Neutrophil (primary cell): ENCODE measurements at regions not wholly inside any gene's neighbourhood (a gene's known extent, or its start where the extent isn't known, plus 50 kb on each side); places are given as distances from the start of the nearest gene placed in this dataset.

Source experiments
- H3K27ac ChIP-seq: fragments of 200-600 bp; sonication (generic); 2 replicates; pipeline ENCODE4 v1.5.1; 2016; ENCODE audit warnings: mild to moderate bottlenecking, moderate library complexity
- H3K27me3 ChIP-seq: fragments of 200-600 bp; sonication (generic); 2 replicates; pipeline ENCODE4 v1.6.0; 2016; ENCODE audit warnings: mild to moderate bottlenecking
- H3K36me3 ChIP-seq: fragments of 200-600 bp; sonication (generic); 2 replicates; pipeline ENCODE4 v1.5.1; 2017
- H3K4me1 ChIP-seq, 2 experiments: fragments of 200-600 bp in 1 of 2; sonication (generic) in 1 of 2; 1 replicate in 1 of 2; 2 replicates in 1 of 2; pipeline versions ENCODE4 v1.5.1 to v1.6.1; 2013 to 2016; ENCODE audit warnings: low read depth in 1 of 2, low read length in 1 of 2, mild to moderate bottlenecking in 1 of 2, moderate library complexity in 1 of 2; ENCODE audit not compliant: control insufficient read depth in 1 of 2, insufficient read depth in 1 of 2
- H3K4me3 ChIP-seq, 2 experiments: fragments of 200-600 bp in 1 of 2; sonication (generic) in 1 of 2; 1 replicate in 1 of 2; 2 replicates in 1 of 2; pipeline ENCODE4 v1.5.1; 2013 to 2016; ENCODE audit warnings: low read depth in 1 of 2, low read length in 1 of 2, mild to moderate bottlenecking in 1 of 2, moderate library complexity in 1 of 2
- H3K9me3 ChIP-seq: fragments of 200-600 bp; sonication (generic); 2 replicates; pipeline ENCODE4 v1.5.1; 2016
- CTCF ChIP-seq: fragments of 200-600 bp; sonication (generic); IDR thresholded peaks from 2 replicates; pipeline ENCODE4 v1.5.1; 2016; ENCODE audit warnings: antibody characterized with exemption

GRCh38 chr3:34758630-34759261 is 880.6 kb upstream of the ARPP21 start:
- no peak for TF ChIP-seq CTCF
- Histone ChIP-seq H3K4me3 (no peak overlapping the region), H3K27me3 (no peaks in the 10 kb centered on the region), H3K36me3 (no peaks in the 10 kb centered on the region), H3K4me1 (no peaks in the 10 kb centered on the region), H3K9me3 (no peaks in the 10 kb centered on the region), H3K27ac (no peak overlapping the region)

GRCh38 chr3:34777386-34777785 is 861.9 kb upstream of the ARPP21 start:
- Histone ChIP-seq H3K9me3 (no peaks in the 10 kb centered on the region), H3K27me3 (no peaks in the 10 kb centered on the region), H3K4me1 (no peaks in the 10 kb centered on the region), H3K27ac (no peak overlapping the region), H3K4me3 (no peak overlapping the region), H3K36me3 (no peaks in the 10 kb centered on the region)
- TF ChIP-seq CTCF: no peak

GRCh38 chr3:34779092-34779491 is 860.2 kb upstream of the ARPP21 start:
- no peak overlapping the region for H3K4me3 ChIP-seq
- H3K4me1 ChIP-seq: peaks cover 0 to 13% of the 10 kb centered on the region in 2 experiments
- no peak for TF ChIP-seq CTCF
- no peak overlapping the region for H3K27ac ChIP-seq
- no peaks in the 10 kb centered on the region for H3K36me3 ChIP-seq
- H3K27me3 ChIP-seq: no peaks in the 10 kb centered on the region
- H3K9me3 ChIP-seq: no peaks in the 10 kb centered on the region

- no peak for TF ChIP-seq CTCF
- no peaks in the 10 kb centered on the region for H3K27me3 ChIP-seq
- H3K27ac ChIP-seq: no peak overlapping the region
- H3K9me3 ChIP-seq: no peaks in the 10 kb centered on the region
- no peaks in the 10 kb centered on the region for H3K36me3 ChIP-seq
- peaks cover 0 to 17% of the 10 kb centered on the region in 2 experiments for H3K4me1 ChIP-seq
- no peak overlapping the region for H3K4me3 ChIP-seq
Observed at GRCh38 chr3:34780294-34780693, 859.0 kb upstream of the ARPP21 start.

- TF ChIP-seq CTCF: no peak
- peaks cover 0 to 17% of the 10 kb centered on the region in 2 experiments for H3K4me1 ChIP-seq
- no peaks in the 10 kb centered on the region for H3K27me3 ChIP-seq
- H3K9me3 ChIP-seq: no peaks in the 10 kb centered on the region
- H3K4me3 ChIP-seq: no peak overlapping the region
- H3K27ac ChIP-seq: no peak overlapping the region
- no peaks in the 10 kb centered on the region for H3K36me3 ChIP-seq
Observed at GRCh38 chr3:34780973-34781372, 858.4 kb upstream of the ARPP21 start.
